ENCODE measurements at regions not wholly inside any gene's neighbourhood (a gene's known extent, or its start where the extent isn't known, plus 50 kb on each side); places are given as distances from the start of the nearest gene placed in this dataset.

DNA sequence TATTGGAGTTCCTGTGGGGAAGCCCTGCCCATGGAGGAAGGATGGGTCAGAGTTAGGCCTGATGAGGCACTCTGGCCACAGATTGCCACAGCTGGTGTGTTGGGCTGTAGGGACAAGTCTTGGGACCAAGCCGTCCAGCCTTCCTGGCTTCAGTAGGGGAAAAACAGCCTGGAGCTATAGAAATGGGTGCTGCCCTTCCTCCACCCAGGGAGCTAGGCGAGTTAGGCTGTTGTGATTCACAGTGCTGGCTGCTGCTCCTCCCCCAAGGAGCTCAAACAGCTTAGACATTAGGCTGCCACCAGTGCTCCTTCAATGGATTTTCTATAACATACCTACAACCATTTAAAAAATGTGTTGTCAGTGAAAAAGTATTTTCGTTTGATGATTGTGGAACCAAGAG, 274.3 kb downstream of the RPL10L start:
- TF ChIP-seq POLR2A (IDR thresholded peaks at IDR 0.05): no peak
- TF ChIP-seq, protein P1, sequence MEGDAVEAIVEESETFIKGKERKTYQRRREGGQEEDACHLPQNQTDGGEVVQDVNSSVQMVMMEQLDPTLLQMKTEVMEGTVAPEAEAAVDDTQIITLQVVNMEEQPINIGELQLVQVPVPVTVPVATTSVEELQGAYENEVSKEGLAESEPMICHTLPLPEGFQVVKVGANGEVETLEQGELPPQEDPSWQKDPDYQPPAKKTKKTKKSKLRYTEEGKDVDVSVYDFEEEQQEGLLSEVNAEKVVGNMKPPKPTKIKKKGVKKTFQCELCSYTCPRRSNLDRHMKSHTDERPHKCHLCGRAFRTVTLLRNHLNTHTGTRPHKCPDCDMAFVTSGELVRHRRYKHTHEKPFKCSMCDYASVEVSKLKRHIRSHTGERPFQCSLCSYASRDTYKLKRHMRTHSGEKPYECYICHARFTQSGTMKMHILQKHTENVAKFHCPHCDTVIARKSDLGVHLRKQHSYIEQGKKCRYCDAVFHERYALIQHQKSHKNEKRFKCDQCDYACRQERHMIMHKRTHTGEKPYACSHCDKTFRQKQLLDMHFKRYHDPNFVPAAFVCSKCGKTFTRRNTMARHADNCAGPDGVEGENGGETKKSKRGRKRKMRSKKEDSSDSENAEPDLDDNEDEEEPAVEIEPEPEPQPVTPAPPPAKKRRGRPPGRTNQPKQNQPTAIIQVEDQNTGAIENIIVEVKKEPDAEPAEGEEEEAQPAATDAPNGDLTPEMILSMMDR (IDR thresholded peaks at IDR 0.05): no peak
- no peak for TF ChIP-seq EP300 (IDR thresholded peaks at IDR 0.05)
- no peak for TF ChIP-seq POLR2AphosphoS5 (IDR thresholded peaks at IDR 0.05)
- Histone ChIP-seq H3K27me3 (no peaks in the 10 kb centered on the region), H3K9me3 (no peaks in the 10 kb centered on the region), H3K4me1 (no peaks in the 10 kb centered on the region), H3K4me3 (no peak overlapping the region), H3K36me3 (no peaks in the 10 kb centered on the region), H3K27ac (no peak overlapping the region)
- DNase-seq (ENCODE audit: low spot score in 2 of 2): no peak
- 62% methylated on average over 3 of the region's 3 CpGs for WGBS

DNA sequence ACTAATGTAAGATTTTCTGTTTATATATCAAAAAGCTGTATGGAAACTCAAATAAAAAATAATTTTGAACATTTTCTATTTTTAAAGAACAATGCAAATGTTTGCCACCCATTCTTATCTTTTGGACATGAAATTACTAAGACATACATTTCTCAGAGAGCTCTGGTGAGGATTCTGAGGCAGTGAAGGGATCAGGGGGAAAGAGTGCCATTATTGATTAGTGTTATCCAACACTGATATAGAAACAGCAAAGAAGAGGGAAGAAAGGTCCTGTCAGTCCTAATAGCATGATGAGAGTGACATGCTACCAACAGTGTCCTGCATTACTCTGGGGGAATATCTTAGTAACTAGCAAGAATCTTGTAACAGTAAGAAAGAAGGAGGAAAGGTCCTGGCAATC, 282.2 kb downstream of the RPL10L start:
- TF ChIP-seq POLR2AphosphoS5 (IDR thresholded peaks at IDR 0.05) (no peak), POLR2A (IDR thresholded peaks at IDR 0.05) (no peak), EP300 (IDR thresholded peaks at IDR 0.05) (no peak)
- TF ChIP-seq, protein P1 (IDR thresholded peaks at IDR 0.05): no peak
- H3K27me3 ChIP-seq: no peaks in the 10 kb centered on the region

DNA sequence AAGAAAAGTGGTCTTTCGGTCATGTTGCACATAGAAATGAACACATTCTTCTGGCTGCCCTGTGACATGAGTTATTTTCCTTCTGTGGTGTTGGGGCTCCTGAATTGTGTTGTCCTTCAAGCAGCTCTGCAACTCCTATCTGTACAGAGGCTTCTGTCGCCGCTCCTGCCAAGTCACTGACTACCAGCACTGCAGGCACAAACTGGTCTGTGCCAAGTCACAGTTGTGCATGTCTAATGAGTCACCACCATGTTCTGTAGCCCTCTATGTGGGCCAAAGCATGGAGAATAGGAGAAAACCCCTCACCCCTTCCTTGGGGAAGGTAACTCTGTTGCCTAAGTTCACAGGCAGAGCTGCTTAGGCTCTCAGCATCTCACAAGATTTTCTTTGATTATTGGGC, 283.3 kb downstream of the RPL10L start:
- no peak for DNase-seq (ENCODE audit: low spot score in 2 of 2)
- no peak overlapping the region for H3K27ac ChIP-seq
- WGBS: 59% methylated on average over 3 of the region's 3 CpGs
- H3K9me3 ChIP-seq: no peaks in the 10 kb centered on the region
- no peaks in the 10 kb centered on the region for H3K27me3 ChIP-seq
- TF ChIP-seq POLR2AphosphoS5 (IDR thresholded peaks at IDR 0.05) (no peak), EP300 (IDR thresholded peaks at IDR 0.05) (no peak), POLR2A (IDR thresholded peaks at IDR 0.05) (no peak)
- TF ChIP-seq, protein P1 (IDR thresholded peaks at IDR 0.05): no peak
- no peaks in the 10 kb centered on the region for H3K4me1 ChIP-seq
- H3K36me3 ChIP-seq: no peaks in the 10 kb centered on the region
- no peak overlapping the region for H3K4me3 ChIP-seq

More for the DNA sequence above, 282.2 kb downstream of the RPL10L start:
- Histone ChIP-seq H3K36me3 (no peaks in the 10 kb centered on the region), H3K9me3 (no peaks in the 10 kb centered on the region), H3K4me1 (no peaks in the 10 kb centered on the region), H3K4me3 (no peak overlapping the region), H3K27ac (no peak overlapping the region)
- no peak for DNase-seq (ENCODE audit: low spot score in 2 of 2)

DNA sequence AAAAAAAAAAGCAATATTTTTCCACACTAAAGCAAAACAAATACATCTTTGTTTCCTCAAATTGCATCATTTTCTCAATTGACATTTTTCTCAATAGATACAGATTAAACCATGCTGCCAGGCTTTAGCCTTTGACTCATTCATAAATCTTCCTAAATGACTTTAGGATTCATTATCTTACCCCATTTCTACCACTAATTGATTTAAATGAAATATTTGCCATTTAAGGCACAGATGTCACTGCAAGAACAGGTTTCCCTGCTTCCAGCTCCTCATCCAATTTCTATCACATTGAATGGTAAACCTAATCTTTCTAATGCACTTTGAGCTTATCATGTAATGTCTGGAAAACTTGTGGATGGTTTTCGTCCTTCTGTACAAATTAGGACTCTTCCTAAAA, 298.7 kb downstream of the RPL10L start:
- Histone ChIP-seq H3K27me3 (no peaks in the 10 kb centered on the region), H3K4me1 (no peaks in the 10 kb centered on the region), H3K36me3 (no peaks in the 10 kb centered on the region), H3K27ac (no peak overlapping the region), H3K9me3 (no peaks in the 10 kb centered on the region), H3K4me3 (no peak overlapping the region)
- TF ChIP-seq, protein P1 (IDR thresholded peaks at IDR 0.05): no peak
- TF ChIP-seq EP300 (IDR thresholded peaks at IDR 0.05): no peak
- no peak for TF ChIP-seq POLR2AphosphoS5 (IDR thresholded peaks at IDR 0.05)
- no peak for TF ChIP-seq POLR2A (IDR thresholded peaks at IDR 0.05)
- 79% methylated on average over 1 of the region's 1 CpG for WGBS
- no peak for DNase-seq (ENCODE audit: low spot score in 2 of 2)

DNA sequence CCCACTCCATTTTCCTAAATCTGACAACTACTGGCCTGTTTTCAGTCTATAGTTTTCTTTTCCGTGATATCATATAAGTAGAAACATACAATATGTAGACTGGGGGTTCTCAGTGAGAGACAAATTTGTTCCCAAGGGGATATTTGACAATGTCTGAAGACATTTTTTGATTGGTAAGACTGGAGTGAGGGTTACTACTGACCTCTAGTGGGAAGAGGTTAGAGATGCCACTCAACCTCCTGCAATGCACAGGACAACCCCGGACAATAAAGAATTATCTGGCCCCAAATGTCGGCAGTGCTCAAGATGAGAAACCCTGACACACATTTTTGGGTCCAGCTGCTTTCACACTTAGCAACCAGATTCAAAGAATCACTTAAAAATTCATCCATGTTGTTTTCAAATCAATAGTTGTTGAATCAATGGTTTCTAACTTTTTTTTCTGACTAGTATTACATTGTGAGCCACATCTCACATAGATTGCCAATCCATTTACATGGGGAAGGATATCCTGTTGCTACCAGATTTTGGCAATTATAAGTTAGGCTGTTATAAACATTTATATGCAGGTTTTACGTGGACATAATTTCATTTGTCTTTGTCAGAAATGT, 307.1 kb downstream of the RPL10L start:
- H3K9me3 ChIP-seq: peaks cover 4% of the 10 kb centered on the region
- H3K27me3 ChIP-seq: no peaks in the 10 kb centered on the region
- no peaks in the 10 kb centered on the region for H3K36me3 ChIP-seq
- no peaks in the 10 kb centered on the region for H3K4me1 ChIP-seq
- TF ChIP-seq, protein P1 (IDR thresholded peaks at IDR 0.05): peak in 1 of 2 donors; percentile 45
- TF ChIP-seq POLR2AphosphoS5 (IDR thresholded peaks at IDR 0.05): no peak
- no peak for DNase-seq (ENCODE audit: low spot score in 2 of 2)
- H3K4me3 ChIP-seq: no peak overlapping the region
- 45% methylated on average over 4 of the region's 4 CpGs for WGBS
- no peak overlapping the region for H3K27ac ChIP-seq
